AG09309 (cell line): ENCODE measurements at regions not wholly inside any gene's neighbourhood (a gene's known extent, or its start where the extent isn't known, plus 50 kb on each side); places are given as distances from the start of the nearest gene placed in this dataset.

Experiments
- DNase-seq: peaks from one replicate; pipeline ENCODE4 v3.0.0-alpha.2; 2010; ENCODE audit warnings: low read depth
- H3K4me3 ChIP-seq: 2 replicates; pipeline ENCODE4 v1.5.1; 2011; ENCODE audit warnings: mild to moderate bottlenecking, low read depth, low read length, moderate library complexity; ENCODE audit not compliant: control insufficient read depth
- CTCF ChIP-seq: IDR thresholded peaks from 2 replicates; pipeline ENCODE4 v1.5.1; 2011; ENCODE audit warnings: mild to moderate bottlenecking, low read depth, low read length, inconsistent platforms; ENCODE audit not compliant: insufficient read depth, control insufficient read depth; ENCODE audit errors: missing control alignments

GRCh38 chr1:238232084-238232710, 341.5 kb upstream of the ZP4 start:
- DNase-seq = no peak
- H3K4me3 ChIP-seq = no peak overlapping the region
- no peak for TF ChIP-seq CTCF

- H3K4me3 ChIP-seq = no peak overlapping the region
- DNase-seq = no peak
- TF ChIP-seq CTCF = no peak
Measured at GRCh38 chr1:238226810-238227209, 336.1 kb upstream of the ZP4 start.

- no peak for TF ChIP-seq CTCF
- DNase-seq = no peak
- no peak overlapping the region for H3K4me3 ChIP-seq
Measured at GRCh38 chr1:238223076-238223640, 332.4 kb upstream of the ZP4 start.

- DNase-seq = no peak
- H3K4me3 ChIP-seq = no peak overlapping the region
- TF ChIP-seq CTCF = no peak
Measured at GRCh38 chr1:238221738-238222137, 331.0 kb upstream of the ZP4 start.

GRCh38 chr1:238214449-238214848, 323.7 kb upstream of the ZP4 start:
- H3K4me3 ChIP-seq = no peak overlapping the region
- no peak for TF ChIP-seq CTCF
- no peak for DNase-seq

GRCh38 chr1:238205045-238205662, 314.4 kb upstream of the ZP4 start:
- DNase-seq = no peak
- H3K4me3 ChIP-seq = no peak overlapping the region
- no peak for TF ChIP-seq CTCF
